ENCODE measurements at regions not wholly inside any gene's neighbourhood (a gene's known extent, or its start where the extent isn't known, plus 50 kb on each side); places are given as distances from the start of the nearest gene placed in this dataset.

DNA sequence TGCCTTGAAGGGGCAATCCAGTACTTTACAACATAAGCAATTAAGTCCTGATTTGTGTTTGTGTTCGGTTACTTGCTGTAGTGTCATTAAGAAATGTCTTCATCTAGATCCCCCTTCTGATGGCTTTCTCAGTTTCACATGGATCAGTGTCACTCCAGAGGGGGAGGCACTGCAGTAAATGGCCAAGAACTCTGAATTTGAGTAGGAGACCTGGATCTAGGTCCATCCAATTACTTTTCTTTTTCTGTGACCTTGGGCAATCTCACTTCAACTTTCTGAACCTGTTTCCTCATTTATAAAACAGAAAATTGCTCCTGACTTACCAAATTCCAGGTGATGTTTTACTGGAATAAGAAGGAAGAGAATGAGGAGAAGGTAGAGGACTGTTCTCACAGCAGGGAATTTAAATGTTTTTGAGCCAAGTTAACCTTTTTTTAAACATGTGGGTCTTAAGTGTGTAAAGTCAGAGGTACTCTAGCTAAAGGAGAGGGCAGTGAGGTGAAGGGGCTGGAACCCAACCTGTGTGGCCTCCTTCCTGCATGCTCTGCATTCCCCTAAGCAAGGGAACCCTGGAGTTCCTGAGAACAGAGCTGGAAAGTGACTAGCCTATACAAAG is 285.5 kb downstream of the HACE1 start:
- H3K4me3 ChIP-seq (ENCODE audit: low read depth in 1 of 3, low read length in 3 of 3) = no peak overlapping the region
- no peak overlapping the region for H3K9ac ChIP-seq (ENCODE audit: low read depth in 1 of 2, low read length in 2 of 2)
- WGBS = 74% methylated on average over 1 of the region's 1 CpG
- no peaks in the 10 kb centered on the region for H3K9me3 ChIP-seq (ENCODE audit: control insufficient read depth in 4 of 4, low read length in 3 of 4)
- H3K27me3 ChIP-seq (ENCODE audit: control insufficient read depth in 4 of 4, insufficient read depth in 4 of 4, low read length in 3 of 4) = no peaks in the 10 kb centered on the region
- DNase-seq (ENCODE audit: low spot score) = no peak
- TF ChIP-seq JUND (IDR thresholded peaks at IDR 0.05) (no peak), FOXA2 (IDR thresholded peaks at IDR 0.05) (no peak), NR2F2 (IDR thresholded peaks at IDR 0.05) (no peak), HNF4A (conservative IDR thresholded peaks at IDR 0.05) (no peak), FOXA1 (IDR thresholded peaks at IDR 0.05) (no peak), RAD21 (IDR thresholded peaks at IDR 0.05) (no peak), RXRA (IDR thresholded peaks at IDR 0.05) (no peak), EGR1 (IDR thresholded peaks at IDR 0.05; ENCODE audit: low read depth in 2 of 2) (no peak), HNF4G (IDR thresholded peaks at IDR 0.05) (no peak), YY1 (IDR thresholded peaks at IDR 0.05) (no peak), TAF1 (conservative IDR thresholded peaks at IDR 0.05) (no peak), GABPA (IDR thresholded peaks at IDR 0.05 in 1 of 2, conservative IDR thresholded peaks at IDR 0.05 in 1 of 2) (no peak)
- TF ChIP-seq, protein P1, sequence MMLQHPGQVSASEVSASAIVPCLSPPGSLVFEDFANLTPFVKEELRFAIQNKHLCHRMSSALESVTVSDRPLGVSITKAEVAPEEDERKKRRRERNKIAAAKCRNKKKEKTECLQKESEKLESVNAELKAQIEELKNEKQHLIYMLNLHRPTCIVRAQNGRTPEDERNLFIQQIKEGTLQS (IDR thresholded peaks at IDR 0.05) = no peak
- TF ChIP-seq, protein P2, sequence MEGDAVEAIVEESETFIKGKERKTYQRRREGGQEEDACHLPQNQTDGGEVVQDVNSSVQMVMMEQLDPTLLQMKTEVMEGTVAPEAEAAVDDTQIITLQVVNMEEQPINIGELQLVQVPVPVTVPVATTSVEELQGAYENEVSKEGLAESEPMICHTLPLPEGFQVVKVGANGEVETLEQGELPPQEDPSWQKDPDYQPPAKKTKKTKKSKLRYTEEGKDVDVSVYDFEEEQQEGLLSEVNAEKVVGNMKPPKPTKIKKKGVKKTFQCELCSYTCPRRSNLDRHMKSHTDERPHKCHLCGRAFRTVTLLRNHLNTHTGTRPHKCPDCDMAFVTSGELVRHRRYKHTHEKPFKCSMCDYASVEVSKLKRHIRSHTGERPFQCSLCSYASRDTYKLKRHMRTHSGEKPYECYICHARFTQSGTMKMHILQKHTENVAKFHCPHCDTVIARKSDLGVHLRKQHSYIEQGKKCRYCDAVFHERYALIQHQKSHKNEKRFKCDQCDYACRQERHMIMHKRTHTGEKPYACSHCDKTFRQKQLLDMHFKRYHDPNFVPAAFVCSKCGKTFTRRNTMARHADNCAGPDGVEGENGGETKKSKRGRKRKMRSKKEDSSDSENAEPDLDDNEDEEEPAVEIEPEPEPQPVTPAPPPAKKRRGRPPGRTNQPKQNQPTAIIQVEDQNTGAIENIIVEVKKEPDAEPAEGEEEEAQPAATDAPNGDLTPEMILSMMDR (IDR thresholded peaks at IDR 0.05; ENCODE audit: low read depth, low read length, missing input control) = no peak
- TF ChIP-seq, protein P3, sequence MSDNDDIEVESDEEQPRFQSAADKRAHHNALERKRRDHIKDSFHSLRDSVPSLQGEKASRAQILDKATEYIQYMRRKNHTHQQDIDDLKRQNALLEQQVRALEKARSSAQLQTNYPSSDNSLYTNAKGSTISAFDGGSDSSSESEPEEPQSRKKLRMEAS (IDR thresholded peaks at IDR 0.05) = no peak
- TF ChIP-seq, protein P4, sequence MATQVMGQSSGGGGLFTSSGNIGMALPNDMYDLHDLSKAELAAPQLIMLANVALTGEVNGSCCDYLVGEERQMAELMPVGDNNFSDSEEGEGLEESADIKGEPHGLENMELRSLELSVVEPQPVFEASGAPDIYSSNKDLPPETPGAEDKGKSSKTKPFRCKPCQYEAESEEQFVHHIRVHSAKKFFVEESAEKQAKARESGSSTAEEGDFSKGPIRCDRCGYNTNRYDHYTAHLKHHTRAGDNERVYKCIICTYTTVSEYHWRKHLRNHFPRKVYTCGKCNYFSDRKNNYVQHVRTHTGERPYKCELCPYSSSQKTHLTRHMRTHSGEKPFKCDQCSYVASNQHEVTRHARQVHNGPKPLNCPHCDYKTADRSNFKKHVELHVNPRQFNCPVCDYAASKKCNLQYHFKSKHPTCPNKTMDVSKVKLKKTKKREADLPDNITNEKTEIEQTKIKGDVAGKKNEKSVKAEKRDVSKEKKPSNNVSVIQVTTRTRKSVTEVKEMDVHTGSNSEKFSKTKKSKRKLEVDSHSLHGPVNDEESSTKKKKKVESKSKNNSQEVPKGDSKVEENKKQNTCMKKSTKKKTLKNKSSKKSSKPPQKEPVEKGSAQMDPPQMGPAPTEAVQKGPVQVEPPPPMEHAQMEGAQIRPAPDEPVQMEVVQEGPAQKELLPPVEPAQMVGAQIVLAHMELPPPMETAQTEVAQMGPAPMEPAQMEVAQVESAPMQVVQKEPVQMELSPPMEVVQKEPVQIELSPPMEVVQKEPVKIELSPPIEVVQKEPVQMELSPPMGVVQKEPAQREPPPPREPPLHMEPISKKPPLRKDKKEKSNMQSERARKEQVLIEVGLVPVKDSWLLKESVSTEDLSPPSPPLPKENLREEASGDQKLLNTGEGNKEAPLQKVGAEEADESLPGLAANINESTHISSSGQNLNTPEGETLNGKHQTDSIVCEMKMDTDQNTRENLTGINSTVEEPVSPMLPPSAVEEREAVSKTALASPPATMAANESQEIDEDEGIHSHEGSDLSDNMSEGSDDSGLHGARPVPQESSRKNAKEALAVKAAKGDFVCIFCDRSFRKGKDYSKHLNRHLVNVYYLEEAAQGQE (IDR thresholded peaks at IDR 0.05) = no peak
- TF ChIP-seq, protein P5, sequence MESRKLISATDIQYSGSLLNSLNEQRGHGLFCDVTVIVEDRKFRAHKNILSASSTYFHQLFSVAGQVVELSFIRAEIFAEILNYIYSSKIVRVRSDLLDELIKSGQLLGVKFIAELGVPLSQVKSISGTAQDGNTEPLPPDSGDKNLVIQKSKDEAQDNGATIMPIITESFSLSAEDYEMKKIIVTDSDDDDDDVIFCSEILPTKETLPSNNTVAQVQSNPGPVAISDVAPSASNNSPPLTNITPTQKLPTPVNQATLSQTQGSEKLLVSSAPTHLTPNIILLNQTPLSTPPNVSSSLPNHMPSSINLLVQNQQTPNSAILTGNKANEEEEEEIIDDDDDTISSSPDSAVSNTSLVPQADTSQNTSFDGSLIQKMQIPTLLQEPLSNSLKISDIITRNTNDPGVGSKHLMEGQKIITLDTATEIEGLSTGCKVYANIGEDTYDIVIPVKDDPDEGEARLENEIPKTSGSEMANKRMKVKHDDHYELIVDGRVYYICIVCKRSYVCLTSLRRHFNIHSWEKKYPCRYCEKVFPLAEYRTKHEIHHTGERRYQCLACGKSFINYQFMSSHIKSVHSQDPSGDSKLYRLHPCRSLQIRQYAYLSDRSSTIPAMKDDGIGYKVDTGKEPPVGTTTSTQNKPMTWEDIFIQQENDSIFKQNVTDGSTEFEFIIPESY (IDR thresholded peaks at IDR 0.05) = no peak
- no peak overlapping the region for H3K27ac ChIP-seq (ENCODE audit: low read depth in 1 of 2, low read length in 2 of 2)
- H3K36me3 ChIP-seq (ENCODE audit: control insufficient read depth in 4 of 4, insufficient read depth in 3 of 4, low read depth in 1 of 4, low read length in 3 of 4) = no peaks in the 10 kb centered on the region
- no peaks in the 10 kb centered on the region for H3K4me1 ChIP-seq (ENCODE audit: control insufficient read depth in 4 of 4, insufficient read depth in 4 of 4, low read length in 3 of 4)

Measured in liver (tissue), 8 donors.